ENCODE measurements at regions not wholly inside any gene's neighbourhood (a gene's known extent, or its start where the extent isn't known, plus 50 kb on each side); places are given as distances from the start of the nearest gene placed in this dataset.

GRCh38 chr7:41237956-41238355 is 464.9 kb downstream of the INHBA start:
- TF ChIP-seq, protein P1, sequence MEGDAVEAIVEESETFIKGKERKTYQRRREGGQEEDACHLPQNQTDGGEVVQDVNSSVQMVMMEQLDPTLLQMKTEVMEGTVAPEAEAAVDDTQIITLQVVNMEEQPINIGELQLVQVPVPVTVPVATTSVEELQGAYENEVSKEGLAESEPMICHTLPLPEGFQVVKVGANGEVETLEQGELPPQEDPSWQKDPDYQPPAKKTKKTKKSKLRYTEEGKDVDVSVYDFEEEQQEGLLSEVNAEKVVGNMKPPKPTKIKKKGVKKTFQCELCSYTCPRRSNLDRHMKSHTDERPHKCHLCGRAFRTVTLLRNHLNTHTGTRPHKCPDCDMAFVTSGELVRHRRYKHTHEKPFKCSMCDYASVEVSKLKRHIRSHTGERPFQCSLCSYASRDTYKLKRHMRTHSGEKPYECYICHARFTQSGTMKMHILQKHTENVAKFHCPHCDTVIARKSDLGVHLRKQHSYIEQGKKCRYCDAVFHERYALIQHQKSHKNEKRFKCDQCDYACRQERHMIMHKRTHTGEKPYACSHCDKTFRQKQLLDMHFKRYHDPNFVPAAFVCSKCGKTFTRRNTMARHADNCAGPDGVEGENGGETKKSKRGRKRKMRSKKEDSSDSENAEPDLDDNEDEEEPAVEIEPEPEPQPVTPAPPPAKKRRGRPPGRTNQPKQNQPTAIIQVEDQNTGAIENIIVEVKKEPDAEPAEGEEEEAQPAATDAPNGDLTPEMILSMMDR (IDR thresholded peaks at IDR 0.05; ENCODE audit: poor library complexity), result no peak
- no peak for TF ChIP-seq EZH2 (IDR thresholded peaks at IDR 0.05; ENCODE audit: borderline replicate concordance)
